GM18867 (cell line): ENCODE measurements at regions not wholly inside any gene's neighbourhood (a gene's known extent, or its start where the extent isn't known, plus 50 kb on each side); places are given as distances from the start of the nearest gene placed in this dataset.
"Not testable (repeated sequence)": the region's sequence is repeated elsewhere in the genome, so short reads cannot be mapped to it uniquely, and the experiment has no call there.

Source experiments
- ATAC-seq: cut with Tn5 transposase; IDR thresholded peaks from one replicate; pipeline ENCODE4 v1.9.1; 2021; ENCODE audit warnings: mild to moderate bottlenecking, moderate library complexity; ENCODE audit not compliant: unreplicated experiment

DNA sequence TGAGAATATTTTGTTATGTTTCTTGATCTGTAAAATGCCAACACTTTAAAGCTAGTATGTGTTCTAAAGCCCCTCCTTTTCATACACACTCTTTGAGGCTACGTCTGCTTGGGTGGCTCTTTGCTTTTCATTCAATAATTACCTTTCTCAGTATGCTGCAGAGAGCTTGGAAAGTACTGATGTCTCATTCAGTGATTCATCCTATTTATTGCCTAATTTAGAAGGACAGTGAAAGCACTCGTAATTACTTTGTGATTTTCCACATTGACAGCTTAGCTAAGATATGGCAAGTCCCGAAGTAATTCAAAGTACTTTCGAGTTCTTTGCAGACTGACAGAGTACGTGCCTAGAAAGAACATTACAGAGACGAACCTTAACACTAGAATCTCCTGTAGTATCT, 57.2 kb downstream of the BMP15 start:
- ATAC-seq, result no peak

DNA sequence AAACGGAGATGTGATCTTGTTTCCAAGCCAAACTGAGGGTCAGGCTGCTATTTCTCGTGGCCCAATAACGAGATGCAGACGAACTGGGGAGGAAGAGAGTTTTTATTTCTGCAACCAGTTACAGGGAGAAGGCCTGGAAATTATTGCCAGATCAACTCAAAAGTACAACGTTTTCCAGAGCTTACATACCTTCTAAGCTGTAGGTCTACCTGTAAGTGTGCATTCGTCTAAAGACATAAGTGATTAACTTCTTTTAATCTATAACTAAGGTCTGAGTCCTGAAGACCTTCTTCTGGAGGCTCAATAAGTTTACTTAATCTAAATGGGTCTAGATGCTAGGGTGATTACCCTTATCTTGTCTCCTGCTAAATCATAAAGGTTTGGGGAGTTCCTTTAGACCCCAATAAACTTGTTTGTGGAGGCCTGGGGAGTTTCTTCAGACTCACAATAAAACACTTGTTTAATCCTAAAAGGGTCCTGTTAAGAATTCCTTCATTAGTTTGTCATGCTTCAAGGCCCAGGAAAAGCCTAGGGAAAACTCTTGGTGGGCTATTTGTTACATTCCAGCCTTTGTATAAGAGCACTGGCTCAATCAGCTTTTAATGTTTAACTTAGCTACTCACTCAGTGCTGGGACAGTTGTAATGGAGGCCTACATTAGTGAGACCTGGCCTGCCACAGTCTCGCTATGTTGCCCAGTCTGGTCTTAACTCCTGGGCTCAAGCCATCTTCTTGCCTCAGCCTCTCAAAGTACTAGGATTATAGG, 58.5 kb downstream of the BMP15 start:
- not testable (repeated sequence) for ATAC-seq

DNA sequence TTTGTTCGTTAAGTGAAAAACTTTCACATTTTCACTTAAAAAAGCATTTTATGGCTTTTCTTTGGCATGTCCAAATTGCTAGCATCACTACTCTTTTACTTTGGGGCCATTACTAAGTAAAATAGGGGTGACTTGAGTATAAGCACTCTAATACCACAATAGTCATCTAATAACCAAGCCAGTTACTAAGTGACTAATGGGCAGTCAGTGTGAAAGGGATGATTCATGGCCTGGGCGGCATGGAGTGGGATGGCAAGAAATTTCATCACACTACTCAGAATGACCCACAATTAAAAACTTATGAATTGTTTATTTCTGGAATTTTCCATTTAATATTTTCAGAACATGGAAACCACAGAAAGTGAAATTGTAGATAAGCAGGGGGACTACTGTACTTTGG, 60.9 kb downstream of the BMP15 start:
- ATAC-seq, result no peak

DNA sequence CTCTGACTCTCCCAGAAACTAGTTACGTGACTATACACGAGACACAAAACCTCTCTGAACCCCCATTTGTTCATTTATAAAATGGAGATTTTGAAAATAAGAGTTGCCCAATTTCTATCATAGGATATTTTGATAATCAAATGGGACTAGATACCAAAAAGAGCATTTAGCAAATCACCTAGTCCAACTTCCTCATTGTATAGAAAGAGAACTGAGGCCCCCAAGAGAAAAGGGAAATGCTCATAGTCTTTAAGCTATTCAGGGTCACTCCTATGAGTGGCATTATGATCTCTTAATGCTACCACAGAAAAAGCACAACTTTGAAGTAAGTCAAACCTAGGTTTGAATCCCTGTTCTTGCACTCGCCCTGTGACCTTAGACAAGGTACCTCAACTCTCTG, 62.7 kb downstream of the BMP15 start:
- ATAC-seq, result no peak

DNA sequence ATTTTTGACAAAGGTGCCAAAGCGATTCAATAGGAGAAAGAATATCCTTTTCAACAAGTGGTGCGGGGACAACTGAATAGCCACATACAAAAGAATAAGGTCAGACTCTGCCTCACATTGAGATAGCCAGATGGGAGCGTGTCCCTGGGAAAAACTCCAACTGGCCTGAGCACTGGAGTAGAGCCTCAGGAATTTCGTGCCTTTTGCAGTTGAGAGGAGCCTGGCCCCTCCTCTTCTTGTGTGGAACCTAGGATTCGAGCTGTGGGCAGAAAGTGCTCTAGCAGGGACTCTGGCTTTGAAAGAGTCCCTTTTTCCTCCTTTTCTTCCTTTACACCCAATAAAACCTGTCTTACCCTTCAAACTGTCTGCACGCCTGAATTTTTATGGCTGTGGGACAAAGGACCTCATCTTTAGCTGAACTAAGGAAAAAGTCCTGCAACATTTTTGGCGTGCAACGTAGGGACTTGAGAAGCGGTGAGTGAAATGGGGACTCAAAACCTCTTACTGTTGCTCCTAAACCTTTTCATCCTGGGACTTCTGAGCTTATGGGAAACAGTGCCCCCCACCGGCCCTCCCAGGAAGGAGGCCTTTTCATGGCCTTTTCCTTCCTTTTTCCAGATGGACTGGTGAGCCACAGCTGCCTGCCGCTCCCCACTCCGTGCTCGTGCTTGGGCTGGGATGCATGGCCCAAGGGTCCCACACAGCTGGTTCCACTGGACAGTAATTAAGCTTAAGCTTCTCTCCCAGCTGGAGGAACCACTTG, 68.6 kb downstream of the BMP15 start:
- ATAC-seq, result no peak

DNA sequence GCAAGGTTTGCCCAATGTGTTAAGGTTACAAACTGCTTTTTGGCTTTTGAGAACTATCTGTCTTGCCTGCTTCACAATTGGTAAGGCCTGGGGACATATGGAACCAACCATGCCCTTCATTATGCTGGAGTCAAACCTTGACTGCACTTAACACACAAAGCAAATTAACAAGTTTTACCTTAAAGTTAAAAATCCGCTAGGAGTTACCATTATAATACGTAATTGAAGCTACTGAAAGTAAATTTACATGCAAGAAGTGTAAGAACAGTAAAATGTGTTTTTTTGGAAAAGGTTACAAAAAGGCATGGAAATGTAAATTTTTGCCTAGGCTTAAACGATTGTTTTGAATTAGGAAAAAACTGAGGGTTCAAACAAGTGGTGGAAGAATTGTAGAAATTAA, 69.7 kb downstream of the BMP15 start:
- ATAC-seq, result no peak

DNA sequence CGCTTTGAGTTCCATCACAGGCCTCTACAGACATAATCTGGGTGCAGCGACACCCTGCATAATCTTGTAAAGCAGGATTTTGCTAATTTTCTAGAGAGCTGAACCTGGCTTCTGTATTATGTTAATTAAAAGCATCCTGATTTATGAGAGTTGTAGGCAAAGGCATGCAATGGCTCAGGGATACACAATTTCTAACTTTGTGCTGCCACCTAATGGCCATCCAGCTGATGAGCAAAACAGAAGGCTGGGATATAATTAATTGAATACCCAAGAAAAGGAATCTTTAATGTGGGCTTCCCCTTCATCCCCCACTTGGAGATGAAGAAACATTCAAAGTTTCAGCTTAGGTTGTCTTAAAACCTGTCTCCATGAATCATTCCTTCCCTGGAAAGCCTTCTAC, 78.1 kb downstream of the BMP15 start:
- ATAC-seq, result peak; percentile 56

DNA sequence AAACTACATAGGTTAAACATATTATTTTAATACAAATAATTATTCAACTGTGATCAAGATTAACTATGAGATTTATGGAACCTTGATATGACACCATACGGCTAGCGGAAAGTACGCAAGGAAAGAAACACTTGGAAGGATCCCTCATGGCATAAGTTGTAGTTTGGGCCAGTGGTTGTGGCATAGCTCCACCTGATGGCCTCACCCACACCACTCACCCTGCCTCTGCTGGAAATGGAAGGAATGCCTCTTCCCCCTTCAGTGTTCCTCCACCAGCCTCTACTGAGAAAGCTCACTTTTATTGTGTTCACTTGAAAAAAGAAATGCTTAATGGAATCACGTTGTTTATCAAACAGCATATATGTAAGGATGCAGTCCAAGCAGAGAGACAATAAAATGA, 86.4 kb downstream of the BMP15 start:
- ATAC-seq, result no peak

DNA sequence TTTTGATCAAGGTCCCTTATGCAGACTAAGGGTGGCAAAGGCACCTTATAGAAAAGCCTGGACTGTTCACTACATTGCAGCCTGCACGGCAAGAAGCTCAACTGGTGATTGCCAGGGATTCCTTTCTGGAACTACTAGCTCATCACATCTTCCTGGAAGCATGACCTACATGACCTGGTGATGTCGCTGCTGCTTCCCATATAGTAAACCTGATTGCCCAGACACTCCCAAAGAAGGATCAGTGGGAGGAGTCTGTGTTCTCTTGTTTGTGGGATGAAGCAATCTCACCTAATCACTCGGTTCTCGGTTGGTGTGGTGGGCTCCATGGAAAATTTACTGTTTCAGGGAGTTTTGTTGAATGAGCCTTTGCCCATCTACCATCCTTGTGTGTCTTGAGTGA, 89.8 kb downstream of the BMP15 start:
- not testable (repeated sequence) for ATAC-seq

DNA sequence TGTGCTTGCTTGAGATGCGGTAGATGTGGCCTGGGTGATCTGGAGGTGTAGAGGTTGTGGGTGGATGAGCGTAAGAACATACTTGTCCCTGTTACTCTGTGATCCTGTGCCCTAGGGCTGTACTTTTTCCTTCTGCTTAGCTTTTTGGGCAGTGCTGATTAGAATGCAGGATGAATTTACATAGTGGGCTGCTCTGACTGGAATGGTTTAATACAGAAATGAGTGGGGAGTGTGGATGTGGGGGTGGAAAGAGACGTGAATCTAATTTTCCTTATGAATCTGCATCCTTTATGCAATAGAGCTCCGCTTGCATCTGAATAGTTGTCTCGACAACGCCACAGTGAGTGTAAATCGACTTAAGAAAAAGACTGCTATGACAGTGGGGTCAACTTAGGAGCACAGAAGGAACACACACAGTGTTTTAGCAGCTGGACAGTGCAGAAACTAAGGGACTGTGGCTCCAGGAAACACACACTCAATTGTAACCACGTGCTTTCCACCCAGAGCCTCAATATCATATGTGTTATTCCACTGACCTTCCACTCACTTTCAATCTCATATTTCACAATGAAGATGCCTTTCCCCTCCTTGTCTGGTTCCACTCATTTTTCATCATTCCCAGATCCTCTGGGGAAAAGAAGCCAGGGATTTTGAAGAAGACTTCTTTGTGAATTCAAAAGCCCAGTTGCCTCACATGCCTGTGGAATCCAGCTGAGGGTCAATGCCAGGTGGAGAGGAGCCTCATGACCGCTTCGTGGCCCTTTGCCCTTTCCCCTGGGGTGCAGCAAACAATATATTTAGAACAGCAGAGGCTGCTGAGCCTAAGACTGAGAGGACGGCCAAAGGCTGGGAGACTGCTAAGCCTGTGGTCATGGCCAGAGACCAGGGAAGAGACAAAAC, 91.4 kb downstream of the BMP15 start:
- ATAC-seq, result not testable (repeated sequence)

DNA sequence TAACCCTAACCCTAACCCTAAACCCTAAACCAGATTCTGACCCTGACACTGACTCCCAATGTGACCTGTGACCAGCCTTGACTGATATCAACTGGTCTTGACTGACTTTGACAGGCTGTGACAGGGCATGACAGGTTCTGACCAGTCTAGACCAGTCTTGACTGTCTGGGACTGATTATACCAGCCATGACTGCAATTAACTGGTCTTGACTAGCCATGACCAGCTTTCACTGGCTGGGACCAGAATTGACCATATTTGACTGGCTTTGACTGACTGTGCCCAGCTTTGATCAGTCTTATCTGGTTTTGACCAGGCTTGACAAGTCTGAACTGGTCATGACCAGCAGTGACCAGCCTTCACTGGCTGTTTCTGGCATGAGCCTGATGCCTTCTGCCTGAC, 95.5 kb downstream of the BMP15 start:
- no peak for ATAC-seq

DNA sequence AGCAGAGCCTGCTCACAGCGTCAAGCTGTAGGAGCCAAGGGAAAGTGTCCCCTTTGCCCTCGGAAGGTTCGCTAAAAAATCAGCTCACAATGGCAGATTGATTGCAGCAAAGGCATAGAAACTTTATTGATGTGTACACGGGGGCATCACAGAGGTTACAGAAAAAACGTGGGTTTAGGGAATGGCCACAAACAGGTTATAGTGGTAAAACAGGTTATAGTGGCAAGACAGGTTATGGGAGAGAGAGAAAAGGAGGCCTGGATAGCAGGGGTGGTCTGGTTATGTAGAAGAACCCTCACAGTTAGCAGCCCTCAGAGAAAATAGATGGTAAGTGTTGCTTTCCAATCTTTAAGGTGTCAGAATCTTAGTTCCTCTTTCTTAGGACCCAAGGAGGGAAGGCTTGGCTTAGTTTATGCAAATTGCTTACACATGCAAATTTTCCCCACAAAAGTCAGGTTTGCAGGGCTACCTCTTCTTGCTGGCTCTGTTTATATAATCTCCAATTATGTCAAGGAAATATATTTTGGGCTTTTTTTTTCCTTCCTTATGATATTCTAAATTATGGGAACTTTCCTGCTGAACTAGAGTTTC, 113.7 kb downstream of the BMP15 start:
- ATAC-seq, result peak; percentile 88

DNA sequence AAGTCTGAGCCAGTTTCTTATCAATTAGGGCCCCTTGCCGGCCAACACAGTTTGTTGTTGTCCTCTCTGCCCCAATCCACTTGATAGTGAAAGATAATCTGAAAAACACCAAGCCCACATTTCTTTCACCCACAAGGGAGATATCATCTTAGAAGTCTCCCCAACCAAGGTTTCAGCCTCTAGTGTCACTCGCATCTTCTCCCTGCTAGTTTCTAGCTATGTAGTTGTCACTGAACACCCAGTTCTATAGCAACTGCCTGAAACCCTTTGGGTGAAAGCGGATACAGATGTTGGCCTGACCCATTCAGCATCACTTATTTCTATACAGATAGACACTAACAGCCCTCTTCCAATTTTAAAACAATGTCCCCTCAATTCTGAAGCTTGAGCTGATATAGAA, 116.3 kb downstream of the BMP15 start:
- peak; percentile 64 for ATAC-seq

DNA sequence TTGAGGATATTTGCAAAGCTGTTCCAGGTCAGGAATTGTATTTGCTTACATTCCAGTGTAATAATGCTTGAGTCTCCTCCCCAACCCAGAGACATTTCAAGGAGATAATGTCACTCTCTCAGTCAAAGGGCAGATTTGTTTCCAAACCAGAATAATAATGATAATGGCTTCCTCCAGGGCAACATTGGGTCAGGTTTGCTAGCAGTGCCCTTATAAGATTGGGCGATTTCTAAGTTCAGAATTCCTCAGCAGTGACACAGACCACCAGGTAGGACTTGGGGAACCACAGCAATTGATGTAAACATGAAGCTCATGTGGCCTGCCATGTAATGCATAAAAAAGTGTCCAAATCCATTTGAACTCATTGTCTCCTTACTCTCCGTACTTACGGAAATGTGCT, 125.2 kb downstream of the BMP15 start:
- no peak for ATAC-seq

DNA sequence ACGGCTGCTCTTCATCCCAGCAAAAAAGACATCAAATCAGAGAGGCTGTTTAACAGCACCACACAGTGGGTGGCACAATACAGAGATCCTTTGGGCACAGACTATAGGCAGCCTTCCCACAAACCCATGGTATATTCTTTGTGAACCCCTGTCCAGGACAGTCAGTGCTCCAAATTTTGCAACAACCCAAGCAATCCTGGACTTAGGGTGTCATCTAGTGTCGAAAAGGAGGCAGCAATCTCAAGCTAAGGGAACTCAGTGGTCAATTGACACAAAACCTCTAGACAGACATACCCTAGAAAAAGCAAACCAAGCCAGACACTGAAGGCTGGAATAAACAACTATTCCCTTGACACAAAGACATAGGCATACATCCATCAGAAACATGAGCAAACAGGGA, 137.4 kb downstream of the BMP15 start:
- ATAC-seq, result no peak

DNA sequence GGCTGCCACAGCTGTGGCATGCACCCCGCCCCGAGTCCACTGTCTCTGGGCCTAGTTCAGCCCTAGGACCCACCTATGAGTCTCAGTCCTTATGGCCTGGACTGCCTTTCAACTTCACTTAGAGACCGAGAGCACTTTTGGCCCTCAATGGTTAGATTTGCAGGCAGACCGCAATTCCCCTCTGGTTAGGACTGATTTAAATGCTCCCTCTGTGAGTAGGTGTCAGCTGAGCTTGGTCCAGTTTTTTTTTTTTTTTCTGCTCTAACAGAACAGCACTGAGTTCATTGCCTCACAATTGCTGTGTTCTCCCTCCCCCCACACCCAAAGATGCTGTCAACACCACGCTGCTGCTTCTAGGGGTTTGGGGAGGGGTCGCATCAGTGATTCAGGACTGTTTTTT, 143.2 kb downstream of the BMP15 start:
- ATAC-seq, result no peak

DNA sequence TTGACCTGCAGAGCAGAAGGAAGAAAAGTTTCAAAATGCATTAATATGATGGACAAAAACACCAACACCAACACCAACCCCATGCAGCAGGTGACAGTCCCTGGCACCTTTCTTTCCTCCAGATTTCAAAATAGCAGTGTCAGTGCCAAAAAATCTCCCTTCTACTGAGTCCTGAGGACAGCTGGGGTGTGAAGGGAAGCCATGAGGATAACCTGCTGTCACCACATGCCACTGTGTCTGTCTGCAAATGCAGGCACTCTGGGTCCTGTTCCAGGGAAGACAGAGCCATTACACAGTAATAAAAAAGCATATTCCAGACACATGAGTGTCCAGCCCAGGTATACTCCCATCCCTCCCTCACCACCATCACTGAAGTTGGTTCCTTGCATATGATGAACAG, 187.5 kb downstream of the BMP15 start:
- no peak for ATAC-seq

DNA sequence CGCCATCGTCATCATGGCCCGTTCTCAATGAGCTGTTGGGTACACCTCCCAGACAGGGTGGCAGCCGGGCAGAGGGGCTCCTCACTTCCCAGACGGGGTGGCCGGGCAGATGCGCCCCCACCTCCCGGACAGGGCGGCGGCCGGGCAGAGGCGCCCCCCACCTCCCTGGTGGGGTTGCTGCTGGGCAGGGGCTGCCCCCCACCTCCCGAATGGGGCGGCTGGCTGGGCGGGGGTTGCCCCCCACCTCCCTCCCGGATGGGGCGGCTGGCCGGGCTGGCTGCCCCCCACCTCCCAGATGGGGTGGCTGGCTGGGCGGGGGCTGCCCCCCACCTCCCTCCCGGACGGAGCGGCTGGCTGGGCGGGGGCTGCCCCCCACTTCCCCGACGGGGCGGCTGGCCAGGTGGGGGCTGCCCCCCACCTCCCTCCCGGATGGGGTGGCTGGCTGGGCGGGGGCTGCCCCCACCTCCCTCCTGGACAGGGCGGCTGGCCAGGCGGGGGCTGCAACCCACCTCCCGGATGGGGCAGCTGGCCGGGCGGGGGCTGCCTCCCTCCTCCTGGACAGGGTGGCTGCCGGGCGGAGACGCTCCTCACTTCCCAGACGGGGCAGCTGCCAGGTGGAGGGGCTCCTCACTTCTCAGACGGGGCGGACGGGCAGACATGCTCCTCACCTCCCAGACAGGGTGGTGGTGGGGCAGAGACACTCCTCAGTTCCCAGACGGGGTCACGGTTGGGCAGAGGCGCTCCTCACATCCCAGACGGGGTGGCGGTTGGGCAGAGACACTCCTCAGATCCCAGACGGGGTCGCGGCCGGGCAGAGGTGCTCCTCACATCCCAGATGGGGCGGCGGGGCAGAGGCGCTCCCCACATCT, 208.8 kb downstream of the BMP15 start:
- not testable (repeated sequence) for ATAC-seq

DNA sequence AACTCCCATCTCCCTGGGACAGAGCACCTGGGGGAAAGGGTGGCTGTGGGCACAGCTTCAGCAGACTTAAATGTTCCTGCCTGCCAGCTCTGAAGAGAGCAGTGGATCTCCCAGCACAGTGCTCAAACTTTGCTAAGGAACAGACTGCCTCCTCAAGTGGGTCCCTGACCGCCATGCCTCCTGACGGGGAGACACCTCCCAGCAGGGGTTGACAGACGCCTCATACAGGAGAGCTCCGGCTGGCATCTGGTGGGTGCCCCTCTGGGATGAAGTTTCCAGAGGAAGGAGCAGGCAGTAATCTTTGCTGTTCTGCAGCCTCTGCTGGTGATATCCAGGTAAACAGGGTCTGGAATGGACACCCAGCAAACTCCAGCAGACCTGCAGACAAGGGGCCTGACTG, 206.9 kb upstream of the NUDT10 start:
- ATAC-seq, result not testable (repeated sequence)

DNA sequence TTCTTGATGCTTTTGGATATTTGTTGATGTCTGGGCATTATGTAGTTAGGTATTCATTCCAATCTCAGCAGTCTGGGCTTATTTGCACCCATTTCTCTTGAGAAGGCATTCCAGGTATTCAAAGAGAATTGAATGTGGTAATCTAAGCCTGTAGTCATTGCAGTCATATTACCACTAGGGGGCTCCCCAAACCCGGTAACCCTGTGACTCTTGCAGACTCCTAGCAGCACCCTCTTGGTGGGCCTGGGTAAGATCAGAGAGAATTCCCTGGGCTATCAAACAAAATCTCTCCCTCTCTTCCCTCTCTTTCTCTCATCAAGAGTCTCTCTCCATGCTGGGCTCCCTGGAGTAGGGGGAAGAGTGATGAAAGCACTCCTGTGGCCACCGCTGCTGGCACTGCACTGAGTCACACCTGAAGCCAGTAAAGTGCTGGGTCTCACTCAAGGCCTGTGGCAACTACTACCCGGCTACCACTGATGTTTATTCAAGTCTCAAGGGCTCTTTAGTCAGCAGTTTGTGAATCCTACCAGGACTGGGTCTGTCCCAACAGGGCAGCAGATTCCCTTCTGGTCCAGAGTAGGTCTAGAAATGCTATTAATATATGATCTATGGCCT, 187.7 kb upstream of the NUDT10 start:
- ATAC-seq, result peak; percentile 93
